HEK293 (cell line): ENCODE measurements at regions not wholly inside any gene's neighbourhood (a gene's known extent, or its start where the extent isn't known, plus 50 kb on each side); places are given as distances from the start of the nearest gene placed in this dataset.
"Not testable (repeated sequence)": the region's sequence is repeated elsewhere in the genome, so short reads cannot be mapped to it uniquely, and the experiment has no call there.

Experiments
- CTCF ChIA-PET: fragments of 350-600 bp; formaldehyde crosslinking; extraction: SDS; loops from one replicate; lab custom pipeline; 2021; ENCODE audit warnings: antibody characterized with exemption; lab: Yijun Ruan, JAX
- POLR2A ChIA-PET: fragments of 300-600 bp; formaldehyde crosslinking; extraction: SDS; loops from one replicate; lab custom pipeline; 2020; ENCODE audit warnings: antibody characterized with exemption, inconsistent platforms; lab: Yijun Ruan, JAX
- H3K27ac ChIP-seq: fragments of 200-500 bp; sonication (Bioruptor generic); 2 replicates; pipeline ENCODE4 v1.5.1; 2014; ENCODE audit warnings: low read depth, low read length, control low read depth, inconsistent platforms; ENCODE audit errors: extremely low read depth
- H3K36me3 ChIP-seq, 2 experiments: fragments of 200-500 bp in 1 of 2; sonication (Bioruptor generic) in 1 of 2; 1 replicate in 1 of 2; 2 replicates in 1 of 2; pipeline ENCODE4 v1.5.1; 2014 to 2017; ENCODE audit warnings: inconsistent platforms in 2 of 2, low read length in 2 of 2; ENCODE audit not compliant: control insufficient read depth in 2 of 2, insufficient read depth in 1 of 2
- H3K4me1 ChIP-seq: fragments of 200-500 bp; sonication (Bioruptor generic); 2 replicates; pipeline ENCODE4 v1.5.1; 2014; ENCODE audit warnings: mild to moderate bottlenecking, low read length, inconsistent platforms; ENCODE audit not compliant: control insufficient read depth, insufficient read depth
- H3K4me3 ChIP-seq: 2 replicates; pipeline ENCODE4 v1.5.1; 2011; ENCODE audit warnings: low read depth, mild to moderate bottlenecking, control low read depth, low read length, moderate library complexity
- H3K9me3 ChIP-seq: fragments of 200-500 bp; sonication (Bioruptor generic); 2 replicates; pipeline ENCODE4 v1.5.1; 2014; ENCODE audit warnings: low read depth, low read length, inconsistent platforms; ENCODE audit not compliant: control insufficient read depth, insufficient read depth
- ZNF10 ChIP-seq: fragments of 450-650 bp; formaldehyde crosslinking; IDR thresholded peaks from 2 replicates; pipeline ENCODE4 v1.5.1; 2017; ENCODE audit warnings: missing biosample characterization, missing genetic modification characterization
- ZNF146 ChIP-seq: fragments of 450-650 bp; formaldehyde crosslinking; IDR thresholded peaks from 2 replicates; pipeline ENCODE4 v1.5.1; 2016; ENCODE audit warnings: missing biosample characterization, missing genetic modification characterization
- ZNF148 ChIP-seq: fragments of 450-650 bp; formaldehyde crosslinking; IDR thresholded peaks from 2 replicates; pipeline ENCODE4 v1.5.0; 2017; ENCODE audit warnings: missing biosample characterization, missing genetic modification characterization, borderline replicate concordance
- ZNF184 ChIP-seq: fragments of 450-650 bp; IDR thresholded peaks from 2 replicates; pipeline ENCODE4 v1.5.1; 2018; ENCODE audit warnings: missing biosample characterization, mild to moderate bottlenecking, missing genetic modification characterization
- ZNF2 ChIP-seq: fragments of 450-650 bp; formaldehyde crosslinking; IDR thresholded peaks from 2 replicates; pipeline ENCODE4 v1.5.1; 2016; ENCODE audit warnings: missing biosample characterization, missing genetic modification characterization
- ZNF416 ChIP-seq: fragments of 450-650 bp; formaldehyde crosslinking; IDR thresholded peaks from 2 replicates; pipeline ENCODE4 v1.5.1; 2016; ENCODE audit warnings: missing biosample characterization, missing genetic modification characterization
- ZNF639 ChIP-seq: fragments of 450-650 bp; formaldehyde crosslinking; IDR thresholded peaks from 2 replicates; pipeline ENCODE4 v1.5.1; 2016; ENCODE audit warnings: missing biosample characterization, missing genetic modification characterization
- ZNF704 ChIP-seq: fragments of 450-650 bp; formaldehyde crosslinking; IDR thresholded peaks from 2 replicates; pipeline ENCODE4 v1.5.1; 2016; ENCODE audit warnings: missing biosample characterization, missing genetic modification characterization
- ZNF747 ChIP-seq: fragments of 450-650 bp; formaldehyde crosslinking; IDR thresholded peaks from 2 replicates; pipeline ENCODE4 v1.5.1; 2016; ENCODE audit warnings: missing biosample characterization, missing genetic modification characterization
- TF ChIP-seq, protein P1 (sequence below): fragments of 450-650 bp; formaldehyde crosslinking; IDR thresholded peaks from 2 replicates; pipeline ENCODE4 v1.5.1; 2016; ENCODE audit warnings: missing biosample characterization, missing genetic modification characterization
- TF ChIP-seq, protein P2 (sequence below): sonication (generic); formaldehyde crosslinking; IDR thresholded peaks from 2 replicates; pipeline ENCODE4 v1.8.1; 2022; ENCODE audit warnings: mild to moderate bottlenecking, moderate library complexity, missing genetic modification reagents
- TF ChIP-seq, protein P3 (sequence below): fragments of 450-650 bp; formaldehyde crosslinking; IDR thresholded peaks from 2 replicates; pipeline ENCODE4 v1.5.1; 2016; ENCODE audit warnings: missing biosample characterization, missing genetic modification characterization

GRCh38 chrX:115913575-115913974 lies 257.0 kb upstream of the AGTR2 start (continued):
- TF ChIP-seq ZNF639 (tag by site-specific recombination) = no peak
- TF ChIP-seq, protein P1, sequence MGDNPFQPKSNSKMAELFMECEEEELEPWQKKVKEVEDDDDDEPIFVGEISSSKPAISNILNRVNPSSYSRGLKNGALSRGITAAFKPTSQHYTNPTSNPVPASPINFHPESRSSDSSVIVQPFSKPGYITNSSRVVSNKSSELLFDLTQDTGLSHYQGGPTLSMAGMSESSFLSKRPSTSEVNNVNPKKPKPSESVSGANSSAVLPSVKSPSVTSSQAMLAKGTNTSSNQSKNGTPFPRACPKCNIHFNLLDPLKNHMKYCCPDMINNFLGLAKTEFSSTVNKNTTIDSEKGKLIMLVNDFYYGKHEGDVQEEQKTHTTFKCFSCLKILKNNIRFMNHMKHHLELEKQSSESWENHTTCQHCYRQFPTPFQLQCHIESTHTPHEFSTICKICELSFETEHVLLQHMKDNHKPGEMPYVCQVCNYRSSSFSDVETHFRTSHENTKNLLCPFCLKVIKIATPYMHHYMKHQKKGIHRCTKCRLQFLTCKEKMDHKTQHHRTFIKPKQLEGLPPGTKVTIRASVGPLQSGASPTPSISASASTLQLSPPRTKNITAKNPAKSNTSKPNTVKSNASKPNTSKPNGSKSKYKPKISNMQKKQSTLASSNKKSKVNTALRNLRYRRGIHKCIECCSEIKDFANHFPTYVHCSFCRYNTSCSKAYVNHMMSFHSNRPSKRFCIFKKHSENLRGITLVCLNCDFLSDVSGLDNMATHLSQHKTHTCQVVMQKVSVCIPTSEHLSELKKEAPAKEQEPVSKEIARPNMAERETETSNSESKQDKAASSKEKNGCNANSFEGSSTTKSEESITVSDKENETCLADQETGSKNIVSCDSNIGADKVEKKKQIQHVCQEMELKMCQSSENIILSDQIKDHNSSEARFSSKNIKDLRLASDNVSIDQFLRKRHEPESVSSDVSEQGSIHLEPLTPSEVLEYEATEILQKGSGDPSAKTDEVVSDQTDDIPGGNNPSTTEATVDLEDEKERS (tag by site-specific recombination) = no peak
- TF ChIP-seq ZNF10 (tag by site-specific recombination) = no peak
- no peak for TF ChIP-seq ZNF148 (tag by site-specific recombination)
- no peak for TF ChIP-seq ZNF704 (tag by site-specific recombination)
- TF ChIP-seq, protein P2, sequence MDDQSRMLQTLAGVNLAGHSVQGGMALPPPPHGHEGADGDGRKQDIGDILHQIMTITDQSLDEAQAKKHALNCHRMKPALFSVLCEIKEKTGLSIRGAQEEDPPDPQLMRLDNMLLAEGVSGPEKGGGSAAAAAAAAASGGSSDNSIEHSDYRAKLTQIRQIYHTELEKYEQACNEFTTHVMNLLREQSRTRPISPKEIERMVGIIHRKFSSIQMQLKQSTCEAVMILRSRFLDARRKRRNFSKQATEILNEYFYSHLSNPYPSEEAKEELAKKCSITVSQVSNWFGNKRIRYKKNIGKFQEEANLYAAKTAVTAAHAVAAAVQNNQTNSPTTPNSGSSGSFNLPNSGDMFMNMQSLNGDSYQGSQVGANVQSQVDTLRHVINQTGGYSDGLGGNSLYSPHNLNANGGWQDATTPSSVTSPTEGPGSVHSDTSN = no peak

GRCh38 chrX:115915625-115916024 lies 254.9 kb upstream of the AGTR2 start:
- H3K4me3 ChIP-seq, CTCF ChIA-PET, H3K27ac ChIP-seq, H3K4me1 ChIP-seq, H3K36me3 ChIP-seq, H3K9me3 ChIP-seq, POLR2A ChIA-PET: not testable (repeated sequence)
- peak; percentile 95 for TF ChIP-seq ZNF146 (tag by site-specific recombination)

- H3K4me1 ChIP-seq = no peaks in the 10 kb centered on the region
- POLR2A ChIA-PET = no interaction called here
- no peak for TF ChIP-seq ZNF416
- peak; percentile 93 for TF ChIP-seq ZNF184 (tag by site-specific recombination)
- no peak for TF ChIP-seq ZNF747 (tag by site-specific recombination)
- TF ChIP-seq, protein P3, sequence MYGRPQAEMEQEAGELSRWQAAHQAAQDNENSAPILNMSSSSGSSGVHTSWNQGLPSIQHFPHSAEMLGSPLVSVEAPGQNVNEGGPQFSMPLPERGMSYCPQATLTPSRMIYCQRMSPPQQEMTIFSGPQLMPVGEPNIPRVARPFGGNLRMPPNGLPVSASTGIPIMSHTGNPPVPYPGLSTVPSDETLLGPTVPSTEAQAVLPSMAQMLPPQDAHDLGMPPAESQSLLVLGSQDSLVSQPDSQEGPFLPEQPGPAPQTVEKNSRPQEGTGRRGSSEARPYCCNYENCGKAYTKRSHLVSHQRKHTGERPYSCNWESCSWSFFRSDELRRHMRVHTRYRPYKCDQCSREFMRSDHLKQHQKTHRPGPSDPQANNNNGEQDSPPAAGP (tag by site-specific recombination) = no peak
- no peak for TF ChIP-seq ZNF2 (tag by site-specific recombination)
- TF ChIP-seq, all 188 proteins: peak for 1
- no peaks in the 10 kb centered on the region for H3K36me3 ChIP-seq
- no peak overlapping the region for H3K4me3 ChIP-seq
- H3K9me3 ChIP-seq = peaks cover 8% of the 10 kb centered on the region
- H3K27ac ChIP-seq = no peak overlapping the region
- CTCF ChIA-PET = interaction anchor here (0.7 kb wide), 1 partner anchor 1377 kb away, joined by 5 read pairs; no protein-coding TSS in a partner anchor
These were observed 241.1 kb upstream of the AGTR2 start for GRCh38 chrX:115929480-115929879.
